B cell (primary cell): ENCODE measurements at regions not wholly inside any gene's neighbourhood (a gene's known extent, or its start where the extent isn't known, plus 50 kb on each side); places are given as distances from the start of the nearest gene placed in this dataset.

Experiments
- ATAC-seq: fragments of 200-7000 bp; cut with Tn5 transposase; one replicate; pipeline ENCODE4 v1.10.0; 2021; ENCODE audit warnings: low read depth, mild to moderate bottlenecking, moderate number of reproducible peaks, moderate library complexity
- CTCF ChIA-PET: fragments of 350-600 bp; sonication (Branson Sonifier 250); formaldehyde crosslinking; loops from one replicate; lab custom pipeline; 2021; ENCODE audit warnings: antibody characterized with exemption, inconsistent platforms; lab: Charles Lee
- POLR2A ChIA-PET: fragments of 350-600 bp; sonication (Branson Sonifier 250); formaldehyde crosslinking; loops from one replicate; lab custom pipeline; 2021; ENCODE audit warnings: antibody characterized with exemption; lab: Charles Lee
- DNase-seq: peaks from one replicate; pipeline ENCODE4 v3.0.0; 2013
- H2AFZ ChIP-seq: 2 replicates; pipeline ENCODE4 v1.6.1; 2012; ENCODE audit warnings: mild to moderate bottlenecking, low read depth, low read length; ENCODE audit not compliant: insufficient read depth, poor library complexity, severe bottlenecking
- H3K27ac ChIP-seq, 2 donors: 1 replicate in 1 of 2; 2 replicates in 1 of 2; pipeline ENCODE4 v1.5.1; 2012 to 2013; ENCODE audit warnings: low read length in 2 of 2, mild to moderate bottlenecking in 2 of 2, moderate library complexity in 1 of 2
- H3K27me3 ChIP-seq, 4 experiments: fragments of 200-600 bp in 1 of 4; sonication (generic) in 1 of 4; replicated peaks in 1 of 4; 1 replicate in 2 of 4; 2 replicates in 2 of 4; pipeline versions ENCODE4 v1.6.1 to v1.7.0; 2013 to 2016; ENCODE audit warnings: low read length in 3 of 4, mild to moderate bottlenecking in 2 of 4, mixed read lengths in 1 of 4, moderate library complexity in 1 of 4; ENCODE audit not compliant: insufficient read depth in 4 of 4, control insufficient read depth in 3 of 4; ENCODE audit errors: control extremely low read depth in 1 of 4
- H3K36me3 ChIP-seq, 2 experiments: replicated peaks in 1 of 2; 1 replicate in 1 of 2; 2 replicates in 1 of 2; pipeline versions ENCODE4 v1.6.1 to v1.7.1; 2013; ENCODE audit warnings: low read length in 1 of 2; ENCODE audit not compliant: insufficient read depth in 2 of 2, control insufficient read depth in 1 of 2; ENCODE audit errors: control extremely low read depth in 1 of 2, extremely low read depth in 1 of 2
- H3K4me1 ChIP-seq, 2 donors: fragments of 200-600 bp in 1 of 2; sonication (generic) in 1 of 2; 1 replicate in 1 of 2; 2 replicates in 1 of 2; pipeline versions ENCODE4 v1.5.1 to v1.6.1; 2013 to 2017; ENCODE audit warnings: low read length in 2 of 2; ENCODE audit not compliant: control insufficient read depth in 2 of 2, insufficient read depth in 2 of 2
- H3K4me2 ChIP-seq: replicated peaks from 2 replicates; pipeline ENCODE3; 2012; ENCODE audit warnings: mild to moderate bottlenecking, low read depth, low read length; ENCODE audit not compliant: poor library complexity, severe bottlenecking
- H3K4me3 ChIP-seq, 5 experiments: fragments of 200-600 bp in 1 of 5; sonication (generic) in 1 of 5; 1 replicate in 3 of 5; 2 replicates in 2 of 5; pipeline versions ENCODE4 v1.5.1 to v1.7.0; 2011 to 2016; ENCODE audit warnings: low read length in 4 of 5, mild to moderate bottlenecking in 4 of 5, low read depth in 2 of 5, control low read depth in 1 of 5, moderate library complexity in 1 of 5; ENCODE audit not compliant: insufficient read depth in 1 of 5; ENCODE audit errors: control extremely low read depth in 1 of 5, extremely low read depth in 1 of 5
- H3K79me2 ChIP-seq: fragments of 200-600 bp; sonication (generic); one replicate; pipeline ENCODE4 v1.6.0; 2016; ENCODE audit warnings: low read length; ENCODE audit not compliant: control insufficient read depth, insufficient read depth
- H3K9ac ChIP-seq: fragments of 200-600 bp; sonication (generic); 2 replicates; pipeline ENCODE4 v1.6.1; 2017; ENCODE audit warnings: mild to moderate bottlenecking, low read length, moderate library complexity
- H3K9me3 ChIP-seq, 3 donors: one replicate each; pipeline versions ENCODE4 v1.6.1 to v1.7.1; 2013; ENCODE audit warnings: low read length in 2 of 3; ENCODE audit not compliant: control insufficient read depth in 2 of 3, insufficient read depth in 1 of 3; ENCODE audit errors: control extremely low read depth in 1 of 3
- H4K20me1 ChIP-seq: 2 replicates; pipeline ENCODE4 v1.6.0; 2012; ENCODE audit warnings: mild to moderate bottlenecking, low read length; ENCODE audit not compliant: insufficient read depth, control insufficient read depth, poor library complexity, severe bottlenecking
- H3K27ac Mint-ChIP-seq: one replicate; pipeline ENCODE4 v1.8.0; 2021; ENCODE audit warnings: mixed read lengths
- H3K27me3 Mint-ChIP-seq: one replicate; pipeline ENCODE4 v1.8.0; 2021; ENCODE audit warnings: mixed read lengths
- H3K4me1 Mint-ChIP-seq: one replicate; pipeline ENCODE4 v1.8.0; 2021; ENCODE audit warnings: mixed read lengths
- H3K4me3 Mint-ChIP-seq: one replicate; pipeline ENCODE4 v1.8.0; 2021; ENCODE audit warnings: mixed read lengths
- H3K9me3 Mint-ChIP-seq: one replicate; pipeline ENCODE4 v1.8.0; 2022; ENCODE audit warnings: mixed read lengths; ENCODE audit not compliant: insufficient read depth
- EZH2 ChIP-seq: IDR thresholded peaks from 2 replicates; pipeline ENCODE4 v1.6.1; 2012; ENCODE audit warnings: borderline replicate concordance, low read depth, mild to moderate bottlenecking, moderate library complexity, low read length; ENCODE audit not compliant: insufficient read depth, poor library complexity, severe bottlenecking
- WGBS: methylation state at CpG from one replicate; pipeline ENCODE4 v1.1.5; 2013; ENCODE audit warnings: missing lambda C conversion rate; ENCODE audit not compliant: insufficient coverage; 5-methylcytosine and 5-hydroxymethylcytosine counted together
- intact Hi-C: fragments of 100-400 bp; cut with micrococcal nuclease; formaldehyde crosslinking; loops from one replicate; pipeline ENCODE4 v1.10.0; 2022
- TF ChIP-seq, protein P1 (sequence below): fragments of 200-600 bp; IDR thresholded peaks from one replicate; pipeline ENCODE4 v1.8.0; 2022; ENCODE audit warnings: antibody characterized with exemption, mild to moderate bottlenecking

DNA sequence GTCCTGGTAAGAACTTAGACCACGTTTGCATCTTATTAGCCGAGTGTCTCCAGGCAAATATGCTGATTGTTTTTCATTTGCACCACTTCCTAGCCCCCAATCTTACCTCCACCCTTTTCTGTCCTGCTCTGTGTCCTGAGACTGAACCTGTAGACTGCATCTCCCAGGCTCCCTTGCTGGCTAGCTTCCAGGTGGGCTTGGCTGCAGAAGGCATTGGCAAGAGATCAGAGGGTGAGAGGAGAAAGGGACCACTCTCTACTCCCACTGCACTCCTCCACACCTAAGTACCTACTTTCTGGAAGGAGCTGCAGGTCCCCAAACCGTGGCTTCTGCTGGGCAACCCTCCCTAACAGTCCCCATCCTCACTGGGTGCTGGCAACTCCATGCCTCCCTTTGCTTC lies 59.9 kb upstream of the XPA start:
- no peak overlapping the region for H3K27ac Mint-ChIP-seq
- WGBS: 80% methylated on average over 3 of the region's 3 CpGs
- H3K4me1 ChIP-seq: no peaks in the 10 kb centered on the region
- TF ChIP-seq, protein P1, sequence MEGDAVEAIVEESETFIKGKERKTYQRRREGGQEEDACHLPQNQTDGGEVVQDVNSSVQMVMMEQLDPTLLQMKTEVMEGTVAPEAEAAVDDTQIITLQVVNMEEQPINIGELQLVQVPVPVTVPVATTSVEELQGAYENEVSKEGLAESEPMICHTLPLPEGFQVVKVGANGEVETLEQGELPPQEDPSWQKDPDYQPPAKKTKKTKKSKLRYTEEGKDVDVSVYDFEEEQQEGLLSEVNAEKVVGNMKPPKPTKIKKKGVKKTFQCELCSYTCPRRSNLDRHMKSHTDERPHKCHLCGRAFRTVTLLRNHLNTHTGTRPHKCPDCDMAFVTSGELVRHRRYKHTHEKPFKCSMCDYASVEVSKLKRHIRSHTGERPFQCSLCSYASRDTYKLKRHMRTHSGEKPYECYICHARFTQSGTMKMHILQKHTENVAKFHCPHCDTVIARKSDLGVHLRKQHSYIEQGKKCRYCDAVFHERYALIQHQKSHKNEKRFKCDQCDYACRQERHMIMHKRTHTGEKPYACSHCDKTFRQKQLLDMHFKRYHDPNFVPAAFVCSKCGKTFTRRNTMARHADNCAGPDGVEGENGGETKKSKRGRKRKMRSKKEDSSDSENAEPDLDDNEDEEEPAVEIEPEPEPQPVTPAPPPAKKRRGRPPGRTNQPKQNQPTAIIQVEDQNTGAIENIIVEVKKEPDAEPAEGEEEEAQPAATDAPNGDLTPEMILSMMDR: no peak
- no peak for TF ChIP-seq EZH2
- DNase-seq: no peak
- H3K27me3 Mint-ChIP-seq: peaks cover 31% of the 10 kb centered on the region
- ChIA-PET CTCF (no interaction called here), POLR2A (no interaction called here)
- no peaks in the 10 kb centered on the region for H3K4me1 Mint-ChIP-seq
- H4K20me1 ChIP-seq: no peaks in the 10 kb centered on the region
- H3K27ac ChIP-seq: no peak overlapping the region
- no peak for ATAC-seq
- H3K4me2 ChIP-seq: no peak overlapping the region
- no peaks in the 10 kb centered on the region for H3K9me3 ChIP-seq
- H3K9ac ChIP-seq: no peak overlapping the region
- H2AFZ ChIP-seq: no peak overlapping the region
- no peaks in the 10 kb centered on the region for H3K36me3 ChIP-seq
- no peak overlapping the region for H3K4me3 Mint-ChIP-seq
- intact Hi-C loops: no loop called here
- no peak overlapping the region for H3K4me3 ChIP-seq
- no peaks in the 10 kb centered on the region for H3K9me3 Mint-ChIP-seq
- no peaks in the 10 kb centered on the region for H3K79me2 ChIP-seq
- peaks cover 0 to 33% (median 7%) of the 10 kb centered on the region in 4 experiments for H3K27me3 ChIP-seq

GRCh38 chr9:97758334-97758916 lies 61.3 kb upstream of the XPA start:
- Histone ChIP-seq H3K27me3 (peaks cover 0 to 36% (median 6%) of the 10 kb centered on the region in 4 experiments), H3K9me3 (no peaks in the 10 kb centered on the region), H3K36me3 (no peaks in the 10 kb centered on the region), H3K27ac (no peak overlapping the region), H3K9ac (no peak overlapping the region), H2AFZ (no peak overlapping the region), H3K4me1 (no peaks in the 10 kb centered on the region), H3K4me2 (no peak overlapping the region), H4K20me1 (no peaks in the 10 kb centered on the region), H3K79me2 (no peaks in the 10 kb centered on the region), H3K4me3 (no peak overlapping the region)
- Mint-ChIP-seq H3K27me3 (peaks cover 44% of the 10 kb centered on the region), H3K4me1 (no peaks in the 10 kb centered on the region), H3K27ac (no peak overlapping the region), H3K4me3 (no peak overlapping the region), H3K9me3 (no peaks in the 10 kb centered on the region)
- DNase-seq (no peak), ATAC-seq (no peak)
- no CpG with 5 or more reads among the region's 7 CpGs for WGBS
- intact Hi-C loops: no loop called here
- POLR2A ChIA-PET: no interaction called here
- CTCF ChIA-PET: no interaction called here
- TF ChIP-seq EZH2: no peak
- TF ChIP-seq, protein P1: no peak
